Posterior vena cava (tissue), 2 donors: ENCODE measurements at regions not wholly inside any gene's neighbourhood (a gene's known extent, or its start where the extent isn't known, plus 50 kb on each side); places are given as distances from the start of the nearest gene placed in this dataset.

Source experiments
- DNase-seq: peaks from one replicate; pipeline ENCODE4 v3.0.0-alpha.2; 2020; ENCODE audit warnings: low spot score
- intact Hi-C, 2 donors: fragments of 100-400 bp; cut with DNase I; formaldehyde crosslinking; loops; one replicate each; pipeline versions ENCODE4 v1.14.1 to v1.14.2; 2022 to 2023
- donor health status: DM: yes; HTN: yes; CAD: no.
- donor health status: DM: yes; HTN: yes; CAD: no.

DNA sequence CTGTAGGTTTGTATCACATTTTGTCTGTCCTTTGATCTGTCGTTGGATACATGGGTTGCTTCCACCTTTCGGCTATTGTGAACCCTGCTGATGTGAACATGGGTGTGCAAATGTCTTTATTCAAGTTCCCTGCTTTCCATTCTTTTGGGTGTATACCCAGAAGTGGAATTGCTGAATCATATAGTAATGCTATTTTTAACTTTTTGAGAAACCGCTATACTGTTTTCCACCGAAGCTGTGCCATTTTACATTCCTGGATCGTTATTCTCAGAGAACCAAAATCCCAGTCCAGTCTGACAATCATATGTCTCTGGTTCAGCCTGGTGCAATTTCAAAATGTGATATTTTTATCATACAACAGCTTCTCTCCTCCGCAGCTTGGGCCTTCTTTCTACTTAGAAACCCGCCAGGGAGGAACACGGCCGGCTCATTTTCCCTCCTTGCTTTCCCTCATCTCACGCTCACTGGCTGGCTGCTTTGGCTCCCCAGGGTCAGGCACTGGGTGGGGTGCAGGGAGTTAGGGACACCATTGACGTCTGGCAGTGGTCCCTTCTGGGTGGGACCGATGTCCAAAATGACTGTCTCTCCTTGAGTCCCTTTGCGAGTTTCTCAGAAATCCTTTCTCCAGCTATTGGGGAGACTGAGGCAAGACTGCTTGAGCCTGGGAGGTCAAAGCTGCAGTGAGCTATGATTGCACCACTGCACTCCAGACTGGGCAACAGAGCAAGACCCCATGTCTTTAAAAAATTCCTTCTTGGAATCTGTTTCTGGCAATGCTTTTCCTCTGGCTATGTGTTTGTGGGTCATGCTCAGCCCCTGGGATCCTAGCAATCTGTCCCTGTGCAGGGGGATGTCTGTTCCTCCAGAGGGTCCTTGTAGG lies 73.5 kb upstream of the AKT3 start:
- intact Hi-C loops = no loop called here
- DNase-seq = no peak

DNA sequence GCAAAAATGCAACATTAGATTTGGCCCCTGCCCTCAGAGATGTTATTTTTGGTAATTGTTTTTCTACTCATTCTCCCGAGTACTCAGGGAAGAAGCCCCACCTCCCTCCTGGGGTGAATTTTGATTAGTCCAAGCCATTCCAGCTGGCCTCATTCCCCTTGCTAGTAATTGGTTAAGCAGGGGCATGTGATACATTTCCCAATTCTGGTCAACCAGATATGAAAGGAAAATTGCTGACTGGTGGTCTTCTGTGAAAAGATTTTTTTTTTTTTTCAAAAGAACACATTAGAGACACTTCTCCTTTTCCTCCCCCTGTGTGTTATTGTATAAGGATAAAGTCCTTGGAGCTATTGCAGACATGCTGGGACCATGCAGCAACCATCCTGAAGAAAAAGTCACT lies 71.1 kb upstream of the AKT3 start:
- DNase-seq = no peak
- intact Hi-C loops = no loop called here

DNA sequence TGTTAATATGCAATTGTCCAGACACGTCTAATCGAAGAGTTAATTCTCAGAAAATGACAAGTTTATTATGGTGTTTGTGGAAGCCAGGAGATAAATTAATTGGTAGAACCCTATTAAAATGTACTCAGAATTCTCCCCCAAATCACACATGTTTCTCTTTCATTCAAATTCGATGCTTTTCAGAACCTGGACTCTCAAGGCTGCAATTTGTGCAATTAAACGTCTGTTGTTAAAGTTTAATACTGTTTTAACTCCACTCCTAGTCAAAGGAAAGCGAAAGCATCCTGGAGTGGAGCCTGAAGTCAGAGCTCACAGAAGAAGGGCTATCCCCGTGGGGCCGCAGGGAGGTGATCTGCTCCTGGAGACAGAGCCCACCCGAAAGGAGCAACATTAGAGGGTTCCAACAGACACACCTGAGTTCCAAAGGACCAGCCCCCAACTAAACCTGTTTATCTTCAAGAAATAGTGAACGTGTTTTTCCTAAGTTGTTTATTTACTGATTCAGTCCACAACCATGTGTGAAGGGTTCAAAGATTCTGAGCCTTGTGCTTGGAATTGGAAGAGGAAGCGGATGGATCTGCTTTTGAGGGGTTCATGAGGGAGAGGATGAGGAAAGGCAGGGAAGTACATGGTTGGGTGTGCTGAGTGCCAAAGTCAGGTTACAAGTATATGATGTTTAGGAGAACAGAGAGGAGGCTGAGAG lies 68.0 kb upstream of the AKT3 start:
- DNase-seq = no peak
- intact Hi-C loops = no loop called here

DNA sequence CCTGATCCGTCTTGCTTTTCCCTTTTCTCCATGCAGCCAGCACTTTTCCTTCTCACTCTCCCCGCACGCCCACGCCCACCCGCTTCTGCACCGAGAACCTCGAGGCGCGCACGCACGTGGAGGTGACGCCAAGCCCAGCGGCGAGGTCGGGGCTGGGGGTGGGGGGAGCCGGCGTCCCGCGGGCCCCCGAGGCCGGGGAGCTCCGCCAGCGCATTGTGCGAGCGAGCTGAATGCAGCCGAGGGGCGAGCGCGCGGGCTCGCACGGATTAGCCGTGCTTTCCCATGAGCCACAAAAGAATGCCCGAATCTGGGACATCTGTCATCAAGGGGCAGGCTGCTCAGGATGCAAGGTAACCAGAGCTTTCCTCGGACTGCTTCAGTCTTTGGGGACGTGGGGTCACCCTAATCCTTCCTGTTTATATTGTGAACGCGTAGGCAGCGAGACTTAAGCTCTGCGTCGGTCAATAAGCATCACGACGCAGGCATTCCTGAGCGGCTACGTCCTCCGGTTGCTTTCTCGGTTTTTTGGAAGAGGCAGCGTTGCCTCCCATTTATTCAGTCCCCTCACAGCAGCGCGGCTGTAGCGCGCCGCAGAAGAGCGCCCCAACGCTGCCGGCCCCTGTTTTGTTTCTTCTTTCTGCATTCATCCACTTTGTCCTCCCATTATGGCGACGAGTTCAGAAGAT lies 67.3 kb upstream of the AKT3 start:
- intact Hi-C loops = no loop called here
- no peak for DNase-seq

DNA sequence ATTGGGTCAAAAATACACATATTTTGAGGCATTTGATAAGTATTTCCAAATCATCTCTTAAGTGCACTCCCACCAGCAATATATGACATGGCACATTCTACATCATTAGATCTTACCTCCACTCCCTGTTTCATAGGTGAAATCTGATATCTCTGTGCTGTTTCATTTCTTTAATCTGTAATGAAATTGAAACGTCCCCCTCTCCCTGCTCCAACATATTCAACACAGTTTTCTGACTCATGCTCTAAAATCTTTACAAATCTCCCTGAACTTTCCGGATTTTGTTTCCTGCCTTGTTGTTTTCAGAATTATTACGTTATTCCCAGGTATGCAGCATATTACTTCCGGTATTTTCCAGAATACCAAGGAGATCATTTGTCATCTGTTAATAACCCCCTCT lies 66.1 kb upstream of the AKT3 start:
- no peak for DNase-seq
- intact Hi-C loops = loop anchor here in 1 of 2 donors (1.0 kb wide), 1 partner anchor 27 kb away; no protein-coding TSS in a partner anchor

DNA sequence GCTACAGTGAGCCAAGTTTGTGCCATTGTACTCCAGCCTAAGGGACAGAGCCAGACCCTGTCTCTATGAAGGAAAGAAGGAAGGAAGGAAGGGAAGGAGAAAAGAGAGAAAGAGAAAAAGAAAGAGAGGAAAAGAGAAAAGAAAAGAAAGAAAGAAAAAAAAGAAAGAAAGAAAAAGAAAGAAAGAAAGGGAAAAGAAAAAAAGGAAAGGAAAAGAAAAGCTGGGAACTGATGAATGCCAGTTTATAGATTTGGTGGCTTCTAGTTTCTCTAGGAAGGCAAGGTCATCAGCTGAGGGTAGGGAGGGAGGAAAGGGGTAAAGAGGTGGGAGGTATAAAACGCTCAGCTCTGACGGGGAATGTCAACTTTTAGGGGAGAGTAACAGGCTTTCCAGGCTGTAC lies 62.3 kb upstream of the AKT3 start:
- no peak for DNase-seq
- intact Hi-C loops = no loop called here

DNA sequence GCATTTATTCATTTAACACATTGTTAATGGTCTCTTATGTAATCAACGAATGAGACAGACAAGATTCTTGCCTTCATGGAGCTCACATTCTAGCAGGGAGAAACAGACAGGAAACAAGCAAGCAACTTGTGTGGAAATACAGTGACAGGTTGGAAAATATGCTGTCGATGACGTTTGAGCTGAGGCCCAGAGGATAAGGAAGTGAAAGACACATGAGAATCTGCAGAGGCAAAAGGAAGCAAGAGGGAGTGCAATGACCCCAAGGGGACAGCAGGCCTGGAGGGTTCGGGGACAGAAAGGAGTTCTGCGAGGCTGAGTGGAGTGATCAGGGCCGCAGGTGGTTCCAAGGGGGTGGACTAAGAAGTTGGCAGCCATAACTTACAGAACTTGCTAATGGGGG lies 60.6 kb upstream of the AKT3 start:
- intact Hi-C loops = no loop called here
- DNase-seq = no peak

DNA sequence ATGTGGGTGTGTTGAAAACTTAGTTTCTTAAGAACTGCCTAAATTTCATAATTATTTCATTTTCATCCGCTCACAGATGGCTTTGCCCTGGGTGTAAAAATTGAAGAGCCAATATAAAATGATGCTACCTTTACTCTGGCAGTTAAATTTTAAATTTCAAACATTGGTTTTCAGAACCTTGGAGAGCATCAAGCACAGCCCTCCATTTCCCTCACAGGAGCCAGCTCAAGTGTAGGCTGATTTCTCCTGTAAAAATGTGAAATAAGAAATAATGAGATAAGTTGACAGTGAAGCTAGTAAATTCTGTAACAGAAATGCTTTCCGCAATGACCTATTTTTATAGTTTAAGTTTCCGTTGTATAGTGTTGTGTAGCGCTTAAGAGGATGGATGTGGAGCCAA lies 53.9 kb upstream of the AKT3 start:
- no peak for DNase-seq
- intact Hi-C loops = loop anchor here (2.0 to 5.0 kb wide), 2 partner anchors 49 to 187 kb away; no protein-coding TSS in a partner anchor

DNA sequence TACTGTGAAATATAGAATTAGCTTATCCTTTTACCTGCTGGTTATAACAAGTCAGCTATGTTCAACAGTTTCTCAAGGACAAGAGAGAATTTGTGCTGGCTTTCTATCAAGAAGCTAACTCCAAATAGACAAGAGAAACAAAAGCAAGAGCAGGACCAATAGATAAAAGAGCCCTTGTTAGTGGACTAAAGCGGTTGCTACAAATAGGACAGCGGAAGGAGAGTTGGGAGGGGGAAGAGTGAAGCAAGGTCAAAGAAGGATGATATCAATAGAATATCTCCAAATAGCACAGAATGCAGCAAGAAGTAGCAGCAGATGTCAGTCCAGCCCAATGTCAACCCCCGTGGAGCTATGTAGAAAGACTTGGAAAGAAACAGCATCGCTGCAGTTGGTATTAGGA lies 53.0 kb upstream of the AKT3 start:
- intact Hi-C loops = loop anchor here in 1 of 2 donors (5.0 kb wide), 1 partner anchor 186 kb away; no protein-coding TSS in a partner anchor
- DNase-seq = no peak

DNA sequence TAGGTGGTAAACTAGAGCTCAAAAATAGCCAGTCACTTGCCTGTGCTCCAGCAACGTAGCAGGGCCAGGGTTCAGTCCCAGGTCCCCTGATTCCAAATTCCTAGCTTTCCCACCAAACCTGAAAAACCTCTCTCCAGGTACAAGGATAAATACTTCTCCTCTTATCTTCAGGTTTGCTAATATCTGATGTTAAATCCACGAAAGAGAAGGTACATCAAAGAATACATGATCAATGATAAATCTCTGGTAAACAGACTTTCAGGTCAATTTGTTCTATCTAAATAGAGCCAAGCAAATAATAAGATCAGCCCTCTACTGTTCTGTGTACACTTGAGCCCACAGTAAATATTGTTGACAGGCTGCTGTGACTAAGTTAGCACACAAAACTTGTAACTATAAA lies 52.1 kb upstream of the AKT3 start:
- intact Hi-C loops = loop anchor here in 1 of 2 donors (5.0 kb wide), 1 partner anchor 185 kb away; no protein-coding TSS in a partner anchor
- DNase-seq = no peak
